ENCODE measurements at regions not wholly inside any gene's neighbourhood (a gene's known extent, or its start where the extent isn't known, plus 50 kb on each side); places are given as distances from the start of the nearest gene placed in this dataset.

GRCh38 chr21:35649186-35649585 is 411.1 kb downstream of the SETD4 start:
- TF ChIP-seq CTCF (IDR thresholded peaks at IDR 0.05) = no peak
- no peak for TF ChIP-seq POLR2A (IDR thresholded peaks at IDR 0.05)
